ENCODE measurements at regions not wholly inside any gene's neighbourhood (a gene's known extent, or its start where the extent isn't known, plus 50 kb on each side); places are given as distances from the start of the nearest gene placed in this dataset.

DNA sequence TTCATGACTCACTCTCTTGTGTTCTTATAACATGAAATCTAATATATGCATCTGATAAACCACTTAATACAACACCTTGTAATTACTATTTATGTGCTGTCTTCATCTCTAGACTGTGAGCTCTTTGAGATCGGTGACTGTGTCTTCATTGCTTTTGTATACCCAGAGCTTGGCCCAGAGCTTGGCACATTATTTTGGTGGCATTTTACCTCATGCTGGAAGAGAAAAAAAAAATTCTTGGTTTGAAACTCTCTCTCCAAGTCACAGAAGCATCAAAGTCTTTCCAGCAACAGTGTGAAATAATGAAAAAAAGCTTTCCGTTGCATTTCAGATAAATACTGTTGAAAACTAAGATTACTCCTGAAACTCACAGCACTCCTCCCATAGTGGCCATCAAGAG, 451.6 kb downstream of the NUF2 start:
- Histone ChIP-seq H3K27ac (replicated peaks) (no peak overlapping the region), H3K27me3 (ENCODE audit: low read depth) (no peaks in the 10 kb centered on the region), H3K4me1 (peaks cover 14% of the 10 kb centered on the region), H3K9me3 (replicated peaks) (peaks cover 2% of the 10 kb centered on the region), H3K4me3 (no peak overlapping the region), H3K36me3 (no peaks in the 10 kb centered on the region)
- intact Hi-C loops (cut with micrococcal nuclease) = no loop called here
- TF ChIP-seq, protein P1, sequence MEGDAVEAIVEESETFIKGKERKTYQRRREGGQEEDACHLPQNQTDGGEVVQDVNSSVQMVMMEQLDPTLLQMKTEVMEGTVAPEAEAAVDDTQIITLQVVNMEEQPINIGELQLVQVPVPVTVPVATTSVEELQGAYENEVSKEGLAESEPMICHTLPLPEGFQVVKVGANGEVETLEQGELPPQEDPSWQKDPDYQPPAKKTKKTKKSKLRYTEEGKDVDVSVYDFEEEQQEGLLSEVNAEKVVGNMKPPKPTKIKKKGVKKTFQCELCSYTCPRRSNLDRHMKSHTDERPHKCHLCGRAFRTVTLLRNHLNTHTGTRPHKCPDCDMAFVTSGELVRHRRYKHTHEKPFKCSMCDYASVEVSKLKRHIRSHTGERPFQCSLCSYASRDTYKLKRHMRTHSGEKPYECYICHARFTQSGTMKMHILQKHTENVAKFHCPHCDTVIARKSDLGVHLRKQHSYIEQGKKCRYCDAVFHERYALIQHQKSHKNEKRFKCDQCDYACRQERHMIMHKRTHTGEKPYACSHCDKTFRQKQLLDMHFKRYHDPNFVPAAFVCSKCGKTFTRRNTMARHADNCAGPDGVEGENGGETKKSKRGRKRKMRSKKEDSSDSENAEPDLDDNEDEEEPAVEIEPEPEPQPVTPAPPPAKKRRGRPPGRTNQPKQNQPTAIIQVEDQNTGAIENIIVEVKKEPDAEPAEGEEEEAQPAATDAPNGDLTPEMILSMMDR (IDR thresholded peaks at IDR 0.05; ENCODE audit: borderline replicate concordance) = no peak
- no peak for DNase-seq

- no peak for DNase-seq
- H3K27me3 ChIP-seq (ENCODE audit: low read depth) = no peaks in the 10 kb centered on the region
- intact Hi-C loops (cut with micrococcal nuclease) = no loop called here
- no peak overlapping the region for H3K4me3 ChIP-seq
- peaks cover 14% of the 10 kb centered on the region for H3K4me1 ChIP-seq
- H3K9me3 ChIP-seq (replicated peaks) = peaks cover 12% of the 10 kb centered on the region
- no peak overlapping the region for H3K27ac ChIP-seq (replicated peaks)
- H3K36me3 ChIP-seq = no peaks in the 10 kb centered on the region
- TF ChIP-seq, protein P1 (IDR thresholded peaks at IDR 0.05; ENCODE audit: borderline replicate concordance) = no peak
Measured at GRCh38 chr1:163774401-163774945, 452.7 kb downstream of the NUF2 start.

DNA sequence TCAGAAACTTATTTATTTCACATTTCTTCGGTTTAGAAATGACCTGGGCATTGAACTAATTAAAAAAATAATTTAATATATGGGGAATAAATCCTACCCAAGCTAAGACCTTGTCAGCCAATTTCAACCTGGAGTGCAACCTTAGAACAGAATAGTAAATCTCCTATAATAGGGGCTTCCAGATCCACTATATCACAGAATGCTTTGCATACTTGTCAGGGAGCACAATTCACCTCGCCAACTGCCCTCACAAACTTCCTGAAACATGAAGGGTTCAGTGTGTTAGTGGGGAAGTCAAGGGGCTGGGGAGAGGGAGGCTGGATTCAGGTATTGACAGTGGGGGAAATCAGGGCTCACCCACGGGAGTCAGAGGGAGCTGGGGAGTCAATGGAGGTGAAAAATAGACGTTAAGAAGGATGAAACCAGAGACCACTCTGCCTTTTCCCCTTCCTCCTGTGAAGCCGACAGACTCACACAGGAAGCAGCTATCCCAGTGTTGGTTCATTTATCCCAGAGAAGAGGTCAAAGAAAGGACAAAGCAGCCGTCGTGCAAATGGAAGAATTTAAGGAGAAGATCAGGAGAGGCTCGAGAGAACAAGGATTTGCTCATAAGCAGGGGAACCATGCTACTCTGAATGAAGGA, 453.3 kb downstream of the NUF2 start:
- Histone ChIP-seq H3K27ac (replicated peaks) (no peak overlapping the region), H3K9me3 (replicated peaks) (peaks cover 14% of the 10 kb centered on the region), H3K27me3 (ENCODE audit: low read depth) (no peaks in the 10 kb centered on the region), H3K4me1 (peaks cover 14% of the 10 kb centered on the region), H3K4me3 (no peak overlapping the region), H3K36me3 (no peaks in the 10 kb centered on the region)
- intact Hi-C loops (cut with micrococcal nuclease) = no loop called here
- TF ChIP-seq, protein P1 (IDR thresholded peaks at IDR 0.05; ENCODE audit: borderline replicate concordance) = no peak
- no peak for DNase-seq

- Histone ChIP-seq H3K27ac (replicated peaks) (no peak overlapping the region), H3K36me3 (no peaks in the 10 kb centered on the region), H3K4me1 (peaks cover 14% of the 10 kb centered on the region), H3K9me3 (replicated peaks) (peaks cover 33% of the 10 kb centered on the region), H3K4me3 (no peak overlapping the region), H3K27me3 (ENCODE audit: low read depth) (no peaks in the 10 kb centered on the region)
- DNase-seq = no peak
- intact Hi-C loops (cut with micrococcal nuclease) = no loop called here
- TF ChIP-seq, protein P1 (IDR thresholded peaks at IDR 0.05; ENCODE audit: borderline replicate concordance) = no peak
Measured at GRCh38 chr1:163777205-163777604, 455.5 kb downstream of the NUF2 start.

DNA sequence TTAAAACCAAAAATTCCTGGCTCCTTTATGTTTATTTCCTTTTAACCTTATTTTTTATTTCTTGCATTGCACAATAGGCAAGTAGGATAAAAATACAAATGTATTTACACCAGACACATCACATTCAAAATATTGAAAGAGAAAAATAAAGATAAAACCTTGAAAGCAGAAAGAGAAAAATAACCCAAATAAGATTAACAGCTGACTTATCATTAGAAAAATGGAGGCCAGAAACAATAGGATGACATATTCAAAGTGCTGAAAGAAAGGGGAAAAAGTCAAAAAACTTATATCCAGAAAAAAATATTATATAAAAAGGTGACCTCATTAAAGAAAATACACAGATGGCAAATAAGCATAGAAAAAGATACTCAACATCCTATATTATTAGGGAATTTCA, 459.4 kb downstream of the NUF2 start:
- peaks cover 33% of the 10 kb centered on the region for H3K9me3 ChIP-seq (replicated peaks)
- H3K4me3 ChIP-seq = no peak overlapping the region
- intact Hi-C loops (cut with micrococcal nuclease) = no loop called here
- TF ChIP-seq, protein P1 (IDR thresholded peaks at IDR 0.05; ENCODE audit: borderline replicate concordance) = no peak
- peaks cover 14% of the 10 kb centered on the region for H3K4me1 ChIP-seq
- H3K36me3 ChIP-seq = no peaks in the 10 kb centered on the region
- no peaks in the 10 kb centered on the region for H3K27me3 ChIP-seq (ENCODE audit: low read depth)
- DNase-seq = no peak
- no peak overlapping the region for H3K27ac ChIP-seq (replicated peaks)
